ENCODE measurements at regions not wholly inside any gene's neighbourhood (a gene's known extent, or its start where the extent isn't known, plus 50 kb on each side); places are given as distances from the start of the nearest gene placed in this dataset.

DNA sequence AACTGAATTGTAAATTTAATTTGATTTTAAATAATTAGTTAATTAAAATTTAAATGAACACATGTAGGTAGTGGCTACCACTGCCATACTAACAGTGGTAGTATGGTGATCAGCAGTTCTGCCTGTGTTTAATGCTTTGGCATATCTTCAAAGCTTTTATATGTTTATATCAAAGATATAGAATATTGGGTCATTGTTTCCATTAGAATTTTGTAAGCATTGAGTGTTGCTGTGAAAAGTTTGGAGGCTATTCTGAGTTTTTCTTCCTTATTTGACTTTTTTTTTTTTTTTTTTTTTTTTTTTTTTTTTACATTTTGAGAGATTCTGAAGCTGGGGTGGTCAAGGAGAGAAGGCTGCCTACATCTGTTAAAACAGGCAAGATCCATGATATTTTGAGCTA lies 134.2 kb downstream of the SPATA31D1 start:
- H3K4me1 ChIP-seq (ENCODE audit: control insufficient read depth, insufficient read depth, low read length), result peaks cover 12% of the 10 kb centered on the region
- Mint-ChIP-seq H3K27ac (no peak overlapping the region), H3K4me3 (no peak overlapping the region), H3K36me3 (ENCODE audit: low read depth) (no peaks in the 10 kb centered on the region), H3K9me3 (no peaks in the 10 kb centered on the region), H3K4me1 (peaks cover 15% of the 10 kb centered on the region), H3K27me3 (ENCODE audit: insufficient read depth) (no peaks in the 10 kb centered on the region)
- no peaks in the 10 kb centered on the region for H3K27me3 ChIP-seq (ENCODE audit: control insufficient read depth, insufficient read depth, low read length, poor library complexity, severe bottlenecking)
- H3K27ac ChIP-seq (ENCODE audit: low read depth, low read length), result no peak overlapping the region
- no peak for DNase-seq
- H3K9ac ChIP-seq (ENCODE audit: extremely low read depth, low read length, poor library complexity, severe bottlenecking), result no peak overlapping the region
- no peaks in the 10 kb centered on the region for H3K9me3 ChIP-seq (ENCODE audit: control insufficient read depth, low read length)
- H3K36me3 ChIP-seq (ENCODE audit: control insufficient read depth, insufficient read depth, low read length), result no peaks in the 10 kb centered on the region
- no peak for TF ChIP-seq CTCF (conservative IDR thresholded peaks at IDR 0.05)
- H3K4me3 ChIP-seq (ENCODE audit: low read length), result no peak overlapping the region

DNA sequence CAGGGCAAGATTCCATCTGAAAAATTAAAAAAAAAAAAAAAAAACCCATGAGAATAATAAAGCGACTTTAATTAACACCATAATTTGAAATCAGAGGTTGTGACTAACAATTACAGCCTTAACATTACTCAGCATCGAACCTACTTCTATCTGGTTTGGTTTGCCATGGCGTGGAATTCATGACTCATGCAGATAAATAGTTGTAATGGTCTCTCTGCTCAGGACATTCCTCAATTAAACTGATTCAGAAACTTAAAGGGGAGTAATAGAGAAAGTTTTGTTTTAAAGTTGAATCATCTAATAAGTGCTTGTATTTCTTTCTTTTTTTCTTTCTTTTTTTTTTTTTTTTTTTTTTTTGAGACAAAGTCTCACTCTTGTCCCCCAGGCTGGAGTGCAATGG lies 135.5 kb downstream of the SPATA31D1 start:
- Mint-ChIP-seq H3K27me3 (ENCODE audit: insufficient read depth) (no peaks in the 10 kb centered on the region), H3K9me3 (no peaks in the 10 kb centered on the region)
- DNase-seq, result no peak

GRCh38 chr9:82126256-82126655 lies 137.7 kb downstream of the SPATA31D1 start:
- WGBS, 2 experiments (ENCODE audit: insufficient coverage in 1 of 2, insufficient read length in 1 of 2), result 89 to 93% methylated on average over 3 of the region's 3 CpGs
- no peak for TF ChIP-seq CTCF (conservative IDR thresholded peaks at IDR 0.05)
- Histone ChIP-seq H3K36me3 (ENCODE audit: control insufficient read depth, insufficient read depth, low read length) (no peaks in the 10 kb centered on the region), H3K9me3 (ENCODE audit: control insufficient read depth, low read length) (no peaks in the 10 kb centered on the region), H3K27me3 (ENCODE audit: control insufficient read depth, insufficient read depth, low read length, poor library complexity, severe bottlenecking) (no peaks in the 10 kb centered on the region), H3K9ac (ENCODE audit: extremely low read depth, low read length, poor library complexity, severe bottlenecking) (no peak overlapping the region), H3K4me3 (ENCODE audit: low read length) (no peak overlapping the region), H3K27ac (ENCODE audit: low read depth, low read length) (no peak overlapping the region), H3K4me1 (ENCODE audit: control insufficient read depth, insufficient read depth, low read length) (peaks cover 12% of the 10 kb centered on the region)
- Mint-ChIP-seq H3K4me1 (peaks cover 15% of the 10 kb centered on the region), H3K27ac (no peak overlapping the region), H3K27me3 (ENCODE audit: insufficient read depth) (no peaks in the 10 kb centered on the region), H3K36me3 (ENCODE audit: low read depth) (no peaks in the 10 kb centered on the region), H3K4me3 (no peak overlapping the region), H3K9me3 (no peaks in the 10 kb centered on the region)
- DNase-seq, result no peak

More for the DNA sequence above, 135.5 kb downstream of the SPATA31D1 start:
- H3K4me1 ChIP-seq (ENCODE audit: control insufficient read depth, insufficient read depth, low read length), result peaks cover 12% of the 10 kb centered on the region
- no peaks in the 10 kb centered on the region for H3K36me3 ChIP-seq (ENCODE audit: control insufficient read depth, insufficient read depth, low read length)
- Mint-ChIP-seq H3K36me3 (ENCODE audit: low read depth) (no peaks in the 10 kb centered on the region), H3K4me3 (no peak overlapping the region), H3K4me1 (peaks cover 15% of the 10 kb centered on the region), H3K27ac (no peak overlapping the region)
- no peaks in the 10 kb centered on the region for H3K27me3 ChIP-seq (ENCODE audit: control insufficient read depth, insufficient read depth, low read length, poor library complexity, severe bottlenecking)
- no peaks in the 10 kb centered on the region for H3K9me3 ChIP-seq (ENCODE audit: control insufficient read depth, low read length)
- no peak for TF ChIP-seq CTCF (conservative IDR thresholded peaks at IDR 0.05)
- 90% methylated on average over 3 of the region's 3 CpGs; no CpG with 5 or more reads in 1 of the 2 experiments for WGBS, 2 experiments (ENCODE audit: insufficient coverage in 1 of 2, insufficient read length in 1 of 2)
- no peak overlapping the region for H3K27ac ChIP-seq (ENCODE audit: low read depth, low read length)
- no peak overlapping the region for H3K4me3 ChIP-seq (ENCODE audit: low read length)
- no peak overlapping the region for H3K9ac ChIP-seq (ENCODE audit: extremely low read depth, low read length, poor library complexity, severe bottlenecking)
